Peyer's patch (tissue), 4 donors: ENCODE measurements at regions not wholly inside any gene's neighbourhood (a gene's known extent, or its start where the extent isn't known, plus 50 kb on each side); places are given as distances from the start of the nearest gene placed in this dataset.

Experiments
- POLR2A ChIP-seq, 2 donors: fragments of 450-650 bp; IDR thresholded peaks; one replicate each; pipeline ENCODE4 v1.5.1; 2017; ENCODE audit warnings: antibody characterized with exemption in 2 of 2, mild to moderate bottlenecking in 2 of 2, moderate library complexity in 2 of 2
- TF ChIP-seq, protein P1 (sequence below), 6 experiments: fragments of 450-650 bp in 4 of 6; fragments of 200-600 bp in 2 of 6; sonication (generic) in 1 of 6; IDR thresholded peaks; one replicate each; pipeline ENCODE4 v1.5.1; 2017 to 2019; ENCODE audit warnings: antibody characterized with exemption in 6 of 6, mild to moderate bottlenecking in 3 of 6, moderate library complexity in 1 of 6

DNA sequence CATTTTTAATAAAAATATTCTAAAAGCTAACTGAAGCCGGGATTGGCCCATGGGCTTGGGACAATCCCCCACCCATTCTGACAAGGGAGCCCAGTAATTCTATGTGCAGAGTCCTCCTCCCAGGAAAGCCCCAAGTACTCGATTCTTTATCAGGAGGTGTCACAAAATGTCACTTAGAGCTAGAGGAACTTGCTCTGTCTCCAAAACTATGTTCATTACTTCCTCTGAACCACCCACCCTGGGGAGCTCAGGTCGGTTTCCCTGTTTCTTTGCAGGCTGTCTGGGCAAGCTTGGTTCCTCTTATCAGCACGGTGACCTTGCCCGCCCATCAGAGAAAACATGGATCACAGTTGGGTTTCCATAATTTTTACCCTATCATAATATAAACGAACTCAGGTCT, 430.6 kb upstream of the ID2 start:
- TF ChIP-seq, protein P1, sequence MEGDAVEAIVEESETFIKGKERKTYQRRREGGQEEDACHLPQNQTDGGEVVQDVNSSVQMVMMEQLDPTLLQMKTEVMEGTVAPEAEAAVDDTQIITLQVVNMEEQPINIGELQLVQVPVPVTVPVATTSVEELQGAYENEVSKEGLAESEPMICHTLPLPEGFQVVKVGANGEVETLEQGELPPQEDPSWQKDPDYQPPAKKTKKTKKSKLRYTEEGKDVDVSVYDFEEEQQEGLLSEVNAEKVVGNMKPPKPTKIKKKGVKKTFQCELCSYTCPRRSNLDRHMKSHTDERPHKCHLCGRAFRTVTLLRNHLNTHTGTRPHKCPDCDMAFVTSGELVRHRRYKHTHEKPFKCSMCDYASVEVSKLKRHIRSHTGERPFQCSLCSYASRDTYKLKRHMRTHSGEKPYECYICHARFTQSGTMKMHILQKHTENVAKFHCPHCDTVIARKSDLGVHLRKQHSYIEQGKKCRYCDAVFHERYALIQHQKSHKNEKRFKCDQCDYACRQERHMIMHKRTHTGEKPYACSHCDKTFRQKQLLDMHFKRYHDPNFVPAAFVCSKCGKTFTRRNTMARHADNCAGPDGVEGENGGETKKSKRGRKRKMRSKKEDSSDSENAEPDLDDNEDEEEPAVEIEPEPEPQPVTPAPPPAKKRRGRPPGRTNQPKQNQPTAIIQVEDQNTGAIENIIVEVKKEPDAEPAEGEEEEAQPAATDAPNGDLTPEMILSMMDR (IDR thresholded peaks at IDR 0.05), result no peak
- no peak for TF ChIP-seq POLR2A (IDR thresholded peaks at IDR 0.05)
